NCI-H748 (cell line): ENCODE measurements at regions not wholly inside any gene's neighbourhood (a gene's known extent, or its start where the extent isn't known, plus 50 kb on each side); places are given as distances from the start of the nearest gene placed in this dataset.
A peak's percentile ranks its signal among the peaks of the same experiment; 100 is the strongest.
"Not testable (repeated sequence)": the region's sequence is repeated elsewhere in the genome, so short reads cannot be mapped to it uniquely, and the experiment has no call there.

Experiments used
- DNase-seq: peaks from one replicate; lab custom pipeline; 2025; ENCODE audit not compliant: unreplicated experiment; lab: John Stamatoyannopoulos, UW

GRCh38 chr12:93238512-93239262 is 139.0 kb upstream of the NUDT4 start:
- DNase-seq: not testable (repeated sequence)

- not testable (repeated sequence) for DNase-seq
These were observed 137.9 kb upstream of the NUDT4 start for GRCh38 chr12:93239789-93240188.

- no peak for DNase-seq
These were observed 135.4 kb upstream of the NUDT4 start for GRCh38 chr12:93242154-93242972.

GRCh38 chr12:93243382-93243688 is 134.4 kb upstream of the NUDT4 start:
- DNase-seq: no peak

- no peak for DNase-seq
These were observed 133.8 kb upstream of the NUDT4 start for GRCh38 chr12:93243689-93244513.

- DNase-seq: no peak
These were observed 133.1 kb upstream of the NUDT4 start for GRCh38 chr12:93244514-93245077.

- DNase-seq: no peak
These were observed 132.2 kb upstream of the NUDT4 start for GRCh38 chr12:93245543-93245942.

- DNase-seq: no peak
These were observed 130.3 kb upstream of the NUDT4 start for GRCh38 chr12:93247313-93247991.

- DNase-seq: no peak
These were observed 125.5 kb upstream of the NUDT4 start for GRCh38 chr12:93252221-93252620.

GRCh38 chr12:93254911-93255310 is 122.8 kb upstream of the NUDT4 start:
- no peak for DNase-seq

- no peak for DNase-seq
These were observed 121.3 kb upstream of the NUDT4 start for GRCh38 chr12:93256256-93256969.

GRCh38 chr12:93261505-93262094 is 116.1 kb upstream of the NUDT4 start:
- DNase-seq: no peak

- DNase-seq: no peak
These were observed 104.7 kb upstream of the NUDT4 start for GRCh38 chr12:93272997-93273396.

- DNase-seq: no peak
These were observed 103.7 kb upstream of the NUDT4 start for GRCh38 chr12:93273834-93274564.

- DNase-seq: no peak
These were observed 102.8 kb upstream of the NUDT4 start for GRCh38 chr12:93274937-93275336.

- DNase-seq: no peak
These were observed 102.1 kb upstream of the NUDT4 start for GRCh38 chr12:93275589-93275988.

GRCh38 chr12:93279565-93280412 is 97.9 kb upstream of the NUDT4 start:
- DNase-seq: peak; percentile 4

- DNase-seq: no peak
These were observed 90.6 kb upstream of the NUDT4 start for GRCh38 chr12:93287149-93287548.
